ENCODE measurements at regions not wholly inside any gene's neighbourhood (a gene's known extent, or its start where the extent isn't known, plus 50 kb on each side); places are given as distances from the start of the nearest gene placed in this dataset.

GRCh38 chr7:63931985-63932577 is 66.6 kb upstream of the ZNF722 start:
- no peak overlapping the region for H3K27ac ChIP-seq (ENCODE audit: low read depth in 2 of 2, low read length in 1 of 2)
- DNase-seq, result no peak
- no peaks in the 10 kb centered on the region for H3K36me3 ChIP-seq (replicated peaks in 1 of 2; ENCODE audit: control insufficient read depth in 1 of 2, insufficient read depth in 2 of 2, low read length in 1 of 2)
- H3K27me3 ChIP-seq (ENCODE audit: insufficient read depth), result no peaks in the 10 kb centered on the region
- no peaks in the 10 kb centered on the region for H3K9me2 ChIP-seq
- no peaks in the 10 kb centered on the region for H3K9me3 ChIP-seq
- no peak overlapping the region for H3K4me2 ChIP-seq
- no peak overlapping the region for H3K4me3 ChIP-seq (ENCODE audit: low read depth in 2 of 2, low read length in 1 of 2)
- TF ChIP-seq MXI1 (IDR thresholded peaks at IDR 0.05; ENCODE audit: low read depth, low read length) (no peak), GABPA (IDR thresholded peaks at IDR 0.05; ENCODE audit: low read depth) (no peak), CTCF (IDR thresholded peaks at IDR 0.05) (no peak), FOXM1 (IDR thresholded peaks at IDR 0.05; ENCODE audit: low read depth) (no peak), GATA2 (CRISPR knock-in tag; IDR thresholded peaks at IDR 0.05) (no peak), CHD2 (IDR thresholded peaks at IDR 0.05; ENCODE audit: low read length, partially characterized antibody) (no peak), MEF2A (IDR thresholded peaks at IDR 0.05; ENCODE audit: borderline replicate concordance, low read depth) (no peak), YY1 (IDR thresholded peaks at IDR 0.05; ENCODE audit: low read depth) (no peak), NFIC (IDR thresholded peaks at IDR 0.05; ENCODE audit: borderline replicate concordance) (no peak), FOSL2 (IDR thresholded peaks at IDR 0.05; ENCODE audit: borderline replicate concordance, low read depth) (no peak), SMC3 (IDR thresholded peaks at IDR 0.05; ENCODE audit: low read depth, low read length) (no peak), SIN3A (IDR thresholded peaks at IDR 0.05; ENCODE audit: borderline replicate concordance, low read depth, low read length) (no peak), NRF1 (IDR thresholded peaks at IDR 0.05; ENCODE audit: low read depth, low read length) (no peak), TEAD4 (IDR thresholded peaks at IDR 0.05; ENCODE audit: borderline replicate concordance, insufficient read depth) (no peak), RXRA (IDR thresholded peaks at IDR 0.05; ENCODE audit: borderline replicate concordance, low read depth) (no peak), USF1 (IDR thresholded peaks at IDR 0.05; ENCODE audit: borderline replicate concordance, low read depth) (no peak), FOXJ3 (CRISPR knock-in tag; IDR thresholded peaks at IDR 0.05) (no peak)
- TF ChIP-seq, protein P1, sequence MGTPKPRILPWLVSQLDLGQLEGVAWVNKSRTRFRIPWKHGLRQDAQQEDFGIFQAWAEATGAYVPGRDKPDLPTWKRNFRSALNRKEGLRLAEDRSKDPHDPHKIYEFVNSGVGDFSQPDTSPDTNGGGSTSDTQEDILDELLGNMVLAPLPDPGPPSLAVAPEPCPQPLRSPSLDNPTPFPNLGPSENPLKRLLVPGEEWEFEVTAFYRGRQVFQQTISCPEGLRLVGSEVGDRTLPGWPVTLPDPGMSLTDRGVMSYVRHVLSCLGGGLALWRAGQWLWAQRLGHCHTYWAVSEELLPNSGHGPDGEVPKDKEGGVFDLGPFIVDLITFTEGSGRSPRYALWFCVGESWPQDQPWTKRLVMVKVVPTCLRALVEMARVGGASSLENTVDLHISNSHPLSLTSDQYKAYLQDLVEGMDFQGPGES (IDR thresholded peaks at IDR 0.05; ENCODE audit: low read depth, low read length), result no peak
- H3K9ac ChIP-seq, result no peak overlapping the region
- H4K20me1 ChIP-seq (ENCODE audit: insufficient read depth), result no peaks in the 10 kb centered on the region
- ChIA-PET POLR2A (no interaction called here), CTCF (no interaction called here)
- H3K4me1 ChIP-seq (ENCODE audit: control insufficient read depth in 1 of 2, insufficient read depth in 2 of 2, low read depth in 1 of 2, low read length in 1 of 2), result peaks cover 0 to 7% of the 10 kb centered on the region in 2 experiments; a peak in 1 of 4 replicates
- no peaks in the 10 kb centered on the region for H3F3A ChIP-seq (replicated peaks; ENCODE audit: insufficient read depth)
- H3K79me2 ChIP-seq (ENCODE audit: insufficient read depth), result no peaks in the 10 kb centered on the region
- 44% methylated on average over 16 of the region's 22 CpGs for WGBS (ENCODE audit: low lambda C conversion rate)
- no peak overlapping the region for H2AFZ ChIP-seq (ENCODE audit: low read depth)
